A549 (cell line): ENCODE measurements at regions not wholly inside any gene's neighbourhood (a gene's known extent, or its start where the extent isn't known, plus 50 kb on each side); places are given as distances from the start of the nearest gene placed in this dataset.

ENCODE experiments used
- EP300 ChIP-seq, 2 experiments: fragments of >200 bp; sonication (Bioruptor Twin); formaldehyde crosslinking; IDR thresholded peaks; 2 replicates in 1 of 2; 3 replicates in 1 of 2; pipeline ENCODE4 v1.6.1; 2016 to 2017
- TFCP2L1 ChIP-seq: fragments of 250-450 bp; sonication (Bioruptor Pico); IDR thresholded peaks from 2 replicates; pipeline ENCODE4 v1.5.0; 2021; ENCODE audit warnings: mild to moderate bottlenecking

GRCh38 chr16:66081775-66082366 is 284.6 kb upstream of the CDH5 start:
- TF ChIP-seq EP300 (IDR thresholded peaks at IDR 0.05) (no peak), TFCP2L1 (no peak)
